H1 (cell line): ENCODE measurements at regions not wholly inside any gene's neighbourhood (a gene's known extent, or its start where the extent isn't known, plus 50 kb on each side); places are given as distances from the start of the nearest gene placed in this dataset.
A peak's percentile ranks its signal among the peaks of the same experiment; 100 is the strongest.

Experiments
- CTCF ChIA-PET: fragments of 300-600 bp; sonication (Branson Sonifier 250); formaldehyde crosslinking; loops from one replicate; lab custom pipeline; 2021; ENCODE audit not compliant: partially characterized antibody; lab: Charles Lee
- POLR2A ChIA-PET: fragments of 300-600 bp; sonication (Branson Sonifier 250); formaldehyde crosslinking; loops from one replicate; lab custom pipeline; 2021; ENCODE audit warnings: inconsistent platforms; ENCODE audit not compliant: partially characterized antibody; lab: Charles Lee
- DNase-seq, 2 experiments: peaks; one replicate each; pipeline versions ENCODE4 v3.0.0 to v3.0.0-alpha.2; 2010 to 2022; ENCODE audit warnings: low spot score in 2 of 2, low read depth in 1 of 2, mixed read lengths in 1 of 2
- FAIRE-seq: peaks from 2 replicates; lab custom pipeline; 2011; peaks lifted over from hg19 to GRCh38; lab: Jason Lieb, UNC
- H2AFZ ChIP-seq: 2 replicates; pipeline ENCODE4 v1.8.1; 2012; ENCODE audit warnings: low read length, inconsistent platforms
- H2AK5ac ChIP-seq: 2 replicates; pipeline ENCODE4 v1.6.1; 2013; ENCODE audit warnings: low read depth, low read length
- H2BK120ac ChIP-seq: replicated peaks from 2 replicates; pipeline ENCODE3; 2013; ENCODE audit warnings: low read depth, low read length, inconsistent platforms
- H2BK12ac ChIP-seq: 2 replicates; pipeline ENCODE4 v1.6.1; 2013; ENCODE audit warnings: low read depth, low read length
- H2BK15ac ChIP-seq: 2 replicates; pipeline ENCODE4 v1.6.1; 2013; ENCODE audit warnings: low read length
- H2BK20ac ChIP-seq: 2 replicates; pipeline ENCODE4 v1.6.1; 2013; ENCODE audit warnings: low read length
- H2BK5ac ChIP-seq: 2 replicates; pipeline ENCODE4 v1.6.1; 2013; ENCODE audit warnings: low read depth, low read length
- H3K14ac ChIP-seq: 2 replicates; pipeline ENCODE4 v1.6.1; 2013; ENCODE audit warnings: inconsistent platforms; ENCODE audit not compliant: insufficient read length
- H3K18ac ChIP-seq: 2 replicates; pipeline ENCODE4 v1.6.1; 2013; ENCODE audit warnings: low read length; ENCODE audit errors: extremely low read depth
- H3K23ac ChIP-seq: 2 replicates; pipeline ENCODE4 v1.6.1; 2013; ENCODE audit warnings: inconsistent platforms; ENCODE audit not compliant: insufficient read length
- H3K23me2 ChIP-seq: 2 replicates; pipeline ENCODE4 v1.6.1; 2013; ENCODE audit warnings: low read depth, low read length
- H3K27ac ChIP-seq: 2 replicates; pipeline ENCODE4 v1.6.1; 2011; ENCODE audit warnings: low read depth, low read length, inconsistent platforms
- H3K27me3 ChIP-seq, 4 experiments: replicated peaks in 1 of 4; 1 replicate in 1 of 4; 2 replicates in 3 of 4; pipeline versions ENCODE4 v1.6.1 to v1.8.1; 2011 to 2013; ENCODE audit warnings: low read length in 3 of 4, mild to moderate bottlenecking in 3 of 4, inconsistent platforms in 2 of 4, mixed read lengths in 2 of 4, moderate library complexity in 1 of 4; ENCODE audit not compliant: control insufficient read depth in 3 of 4, insufficient read depth in 3 of 4; ENCODE audit errors: extremely low read depth in 1 of 4
- H3K36me3 ChIP-seq, 4 experiments: 2 replicates each; pipeline versions ENCODE4 v1.6.1 to v1.8.1; 2011 to 2013; ENCODE audit warnings: mild to moderate bottlenecking in 4 of 4, low read length in 3 of 4, moderate library complexity in 2 of 4, control low read depth in 1 of 4, inconsistent platforms in 1 of 4; ENCODE audit not compliant: insufficient read depth in 4 of 4, control insufficient read depth in 2 of 4
- H3K4ac ChIP-seq: replicated peaks from 2 replicates; pipeline ENCODE3; 2013; ENCODE audit warnings: low read length, low read depth, mixed read lengths, inconsistent platforms; ENCODE audit not compliant: insufficient read length
- H3K4me1 ChIP-seq, 4 experiments: replicated peaks in 1 of 4; 1 replicate in 1 of 4; 2 replicates in 3 of 4; pipeline versions ENCODE4 v1.6.1 to v1.8.1; 2011 to 2013; ENCODE audit warnings: low read length in 3 of 4, inconsistent platforms in 2 of 4, mixed read lengths in 1 of 4; ENCODE audit not compliant: insufficient read depth in 4 of 4, control insufficient read depth in 3 of 4
- H3K4me2 ChIP-seq, 2 experiments: 2 replicates each; pipeline versions ENCODE4 v1.6.1 to v1.8.1; 2011 to 2013; ENCODE audit warnings: low read depth in 2 of 2, low read length in 2 of 2, control low read depth in 1 of 2, inconsistent platforms in 1 of 2, mild to moderate bottlenecking in 1 of 2; ENCODE audit not compliant: insufficient read depth in 1 of 2
- H3K4me3 ChIP-seq, 4 experiments: fragments of 200-600, 300-600 bp in 1 of 4; sonication (generic), shearing (Covaris generic), sonication (Bioruptor Twin) in 1 of 4; 2 replicates each; pipeline versions ENCODE4 v1.5.1 to v1.8.1; 2011 to 2016; ENCODE audit warnings: low read length in 4 of 4, low read depth in 3 of 4, control low read depth in 2 of 4, inconsistent platforms in 2 of 4, mild to moderate bottlenecking in 2 of 4, mixed read lengths in 1 of 4, moderate library complexity in 1 of 4; ENCODE audit not compliant: insufficient read depth in 2 of 4; ENCODE audit errors: extremely low read depth in 1 of 4
- H3K56ac ChIP-seq: replicated peaks from 2 replicates; pipeline ENCODE3; 2013; ENCODE audit warnings: low read depth, mild to moderate bottlenecking, mixed read lengths, low read length, inconsistent platforms; ENCODE audit not compliant: insufficient read length
- H3K79me1 ChIP-seq: 2 replicates; pipeline ENCODE4 v1.6.1; 2013; ENCODE audit warnings: low read depth, low read length, control low read depth
- H3K79me2 ChIP-seq, 2 experiments: 2 replicates each; pipeline versions ENCODE4 v1.6.1 to v1.8.1; 2012 to 2013; ENCODE audit warnings: low read length in 2 of 2, mild to moderate bottlenecking in 2 of 2, inconsistent platforms in 1 of 2; ENCODE audit not compliant: insufficient read depth in 2 of 2, control insufficient read depth in 1 of 2
- H3K9ac ChIP-seq, 4 experiments: replicated peaks in 1 of 4; 1 replicate in 1 of 4; 2 replicates in 3 of 4; pipeline versions ENCODE4 v1.6.1 to v1.8.1; 2011 to 2013; ENCODE audit warnings: low read depth in 3 of 4, low read length in 3 of 4, control low read depth in 2 of 4, mild to moderate bottlenecking in 2 of 4, moderate library complexity in 2 of 4, inconsistent platforms in 1 of 4; ENCODE audit errors: extremely low read depth in 1 of 4
- H3K9me3 ChIP-seq, 2 experiments: 2 replicates each; pipeline versions ENCODE4 v1.6.1 to v1.8.1; 2012 to 2013; ENCODE audit warnings: mild to moderate bottlenecking in 2 of 2, moderate library complexity in 2 of 2, control low read depth in 1 of 2, inconsistent platforms in 1 of 2, low read depth in 1 of 2, low read length in 1 of 2, mixed read lengths in 1 of 2; ENCODE audit not compliant: insufficient read depth in 2 of 2
- H4K20me1 ChIP-seq, 2 experiments: replicated peaks in 1 of 2; 2 replicates each; pipeline versions ENCODE3 to v1.8.1; 2011 to 2013; ENCODE audit warnings: inconsistent platforms in 2 of 2, low read length in 2 of 2, mild to moderate bottlenecking in 1 of 2; ENCODE audit not compliant: insufficient read depth in 2 of 2, control insufficient read depth in 1 of 2
- H4K5ac ChIP-seq: 2 replicates; pipeline ENCODE4 v1.6.1; 2013; ENCODE audit warnings: low read length, low read depth, mixed read lengths, inconsistent platforms; ENCODE audit not compliant: insufficient read length
- H4K8ac ChIP-seq: 2 replicates; pipeline ENCODE4 v1.8.0; 2013; ENCODE audit warnings: mild to moderate bottlenecking, moderate library complexity, low read length, inconsistent platforms; ENCODE audit not compliant: insufficient read depth; ENCODE audit errors: extremely low read depth
- H4K91ac ChIP-seq: replicated peaks from 2 replicates; pipeline ENCODE3; 2013; ENCODE audit warnings: low read length, mixed read lengths, inconsistent platforms; ENCODE audit not compliant: insufficient read length
- MAX ChIP-seq: IDR thresholded peaks from 2 replicates; pipeline ENCODE4 v1.6.1; 2012; ENCODE audit warnings: inconsistent platforms
- WGBS, 2 experiments: shearing (Covaris generic) in 1 of 2; methylation state at CpG; one replicate each; pipeline versions ENCODE4 v1.1.6 to v1.1.7; 2013 to 2015; ENCODE audit warnings: low lambda C conversion rate in 2 of 2, mixed read lengths in 2 of 2, inconsistent platforms in 1 of 2, low coverage in 1 of 2, missing lambda C conversion rate in 1 of 2; ENCODE audit not compliant: insufficient replicate concordance in 2 of 2, insufficient coverage in 1 of 2, insufficient read length in 1 of 2; ENCODE audit errors: extremely low coverage in 1 of 2, missing lambda C conversion rate in 1 of 2; 5-methylcytosine and 5-hydroxymethylcytosine counted together

- Histone ChIP-seq H3K27ac (no peak overlapping the region), H3K9ac (no peak overlapping the region), H3K4me3 (no peak overlapping the region), H4K91ac (no peak overlapping the region), H3K23me2 (no peaks in the 10 kb centered on the region), H2BK20ac (0 out of 2 replicates have a peak overlapping the region, but pooled peaks have one; percentile 82), H2AK5ac (no peak overlapping the region), H3K14ac (no peak overlapping the region), H3K4me1 (peaks cover 0 to 14% (median 2%) of the 10 kb centered on the region in 4 experiments; a peak in 4 of 7 replicates), H3K9me3 (no peaks in the 10 kb centered on the region), H3K36me3 (no peaks in the 10 kb centered on the region), H2BK12ac (no peak overlapping the region), H2BK120ac (no peak overlapping the region), H2BK5ac (0 out of 2 replicates have a peak overlapping the region, but pooled peaks have one; percentile 9), H3K4me2 (no peak overlapping the region), H3K79me1 (no peaks in the 10 kb centered on the region), H2BK15ac (0 out of 2 replicates have a peak overlapping the region, but pooled peaks have one; percentile 21), H4K8ac (no peak overlapping the region), H4K5ac (no peak overlapping the region), H3K79me2 (no peaks in the 10 kb centered on the region), H3K56ac (no peak overlapping the region), H3K27me3 (no peaks in the 10 kb centered on the region; a peak in 1 of 7 replicates), H3K4ac (no peak overlapping the region), H4K20me1 (no peaks in the 10 kb centered on the region), H3K18ac (no peak overlapping the region; the same call in 1 of the 2 replicates), H3K23ac (no peak overlapping the region), H2AFZ (no peak overlapping the region)
- no peak for FAIRE-seq
- DNase-seq = peak in 1 of 2 experiments; percentile 19
- WGBS, 2 experiments = 87% methylated on average over 6 of the region's 6 CpGs; no CpG with 5 or more reads in 1 of the 2 experiments
- ChIA-PET POLR2A (no interaction called here), CTCF (interaction anchor here (1.0 to 2.8 kb wide), 5 partner anchors 9 to 37 kb away, joined by 3 to 12 read pairs (median 5); no protein-coding TSS in a partner anchor)
- TF ChIP-seq MAX = no peak
Measured at GRCh38 chr3:127410137-127410488, 122.3 kb upstream of the PRR20G start.
